Sigmoid colon (tissue), 4 donors: ENCODE measurements at regions not wholly inside any gene's neighbourhood (a gene's known extent, or its start where the extent isn't known, plus 50 kb on each side); places are given as distances from the start of the nearest gene placed in this dataset.

Source experiments
- CTCF ChIP-seq, 4 experiments: fragments of 450-650 bp in 3 of 4; fragments of 200-600 bp in 1 of 4; IDR thresholded peaks; one replicate each; pipeline ENCODE4 v1.5.1; 2016 to 2019; ENCODE audit warnings: antibody characterized with exemption in 4 of 4, mild to moderate bottlenecking in 3 of 4, moderate library complexity in 2 of 4
- POLR2A ChIP-seq, 2 donors: fragments of 450-650 bp; IDR thresholded peaks; one replicate each; pipeline ENCODE4 v1.6.1; 2016; ENCODE audit warnings: antibody characterized with exemption in 2 of 2, mild to moderate bottlenecking in 2 of 2, moderate library complexity in 2 of 2
- POLR2AphosphoS5 ChIP-seq, 4 donors: sonication (generic); formaldehyde crosslinking; IDR thresholded peaks; one replicate each; pipeline ENCODE4 v1.6.1; 2017; ENCODE audit warnings: antibody characterized with exemption in 4 of 4

DNA sequence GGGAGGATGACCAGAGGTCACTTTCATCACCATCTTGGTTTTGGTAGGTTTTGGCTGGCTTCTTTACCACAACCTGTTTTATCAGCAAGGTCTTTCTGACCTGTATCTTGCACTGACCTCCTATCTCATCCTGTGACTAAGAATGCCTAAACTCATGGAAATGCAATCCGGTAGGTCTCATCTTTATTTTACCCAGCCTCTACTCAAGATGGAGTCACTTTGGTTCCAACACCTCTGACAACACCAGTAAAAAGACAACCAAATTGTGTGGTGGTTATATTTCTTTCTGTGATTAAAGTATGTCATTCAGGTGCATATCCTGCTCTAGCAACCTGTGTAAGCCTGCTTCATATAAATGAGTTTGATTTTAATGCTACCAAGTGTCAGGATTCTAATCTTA lies 636.7 kb downstream of the PCDH7 start:
- TF ChIP-seq POLR2A (IDR thresholded peaks at IDR 0.05) (no peak), CTCF (IDR thresholded peaks at IDR 0.05) (no peak), POLR2AphosphoS5 (IDR thresholded peaks at IDR 0.05) (no peak)
